NCI-H2196 (cell line): ENCODE measurements at regions not wholly inside any gene's neighbourhood (a gene's known extent, or its start where the extent isn't known, plus 50 kb on each side); places are given as distances from the start of the nearest gene placed in this dataset.

Source experiments
- DNase-seq: peaks from one replicate; lab custom pipeline; 2025; ENCODE audit not compliant: unreplicated experiment; lab: John Stamatoyannopoulos, UW

DNA sequence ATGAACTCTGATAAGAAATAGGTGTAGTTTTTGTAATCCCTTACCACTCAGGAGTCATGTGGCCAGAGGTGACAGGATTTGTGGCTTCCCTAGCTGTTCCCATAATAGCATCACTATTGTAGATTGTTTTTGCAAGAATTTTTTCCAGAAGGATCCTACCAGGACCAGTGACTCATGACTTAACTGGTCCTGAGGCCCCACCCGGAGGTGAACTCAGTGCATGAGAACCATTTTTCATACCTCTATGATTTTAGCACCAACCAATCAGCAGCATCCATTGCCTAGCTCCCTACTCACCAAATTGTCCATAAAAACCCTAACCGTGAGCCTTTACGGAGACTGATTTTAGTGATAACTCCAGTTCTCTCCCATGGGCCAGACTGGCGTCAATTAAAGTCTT, 484.8 kb downstream of the PSAT1 start:
- no peak for DNase-seq

DNA sequence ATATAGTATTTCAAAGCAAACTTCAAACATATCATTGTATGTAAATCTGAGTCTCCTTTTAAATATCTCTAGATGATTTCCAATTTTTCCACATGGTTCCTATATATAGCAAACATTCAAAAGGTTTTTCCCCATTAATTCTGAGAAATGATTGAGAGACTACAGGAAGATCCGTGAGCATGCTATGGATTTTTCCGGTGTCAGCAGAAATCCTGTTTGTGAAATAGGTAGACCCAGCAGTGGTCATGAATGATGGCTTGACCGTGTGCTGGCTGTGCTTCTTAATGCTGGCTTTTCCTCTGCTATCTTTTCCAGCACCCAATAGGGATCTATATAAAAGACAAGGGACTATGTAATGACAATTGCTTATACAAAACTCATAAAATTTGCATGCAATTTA, 485.3 kb downstream of the PSAT1 start:
- DNase-seq, result no peak

DNA sequence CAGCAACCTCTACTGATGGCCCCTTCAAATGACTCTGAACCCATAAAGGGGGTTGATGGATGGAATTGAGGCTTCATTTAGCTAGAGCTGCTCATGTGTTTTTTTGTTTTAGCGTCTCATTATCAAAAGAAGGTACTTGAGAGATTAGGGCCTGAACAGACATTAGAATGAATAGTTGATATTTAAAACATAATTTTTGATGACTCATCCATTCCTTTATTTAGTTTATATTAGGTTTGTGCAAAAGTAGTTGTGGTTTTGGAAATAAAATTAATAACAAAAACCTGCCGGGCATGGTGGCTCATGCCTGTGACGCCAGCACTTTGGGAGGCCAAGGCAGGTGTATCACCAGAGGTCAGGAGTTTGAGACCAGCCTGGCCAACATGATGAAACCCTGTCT, 485.9 kb downstream of the PSAT1 start:
- DNase-seq, result no peak

DNA sequence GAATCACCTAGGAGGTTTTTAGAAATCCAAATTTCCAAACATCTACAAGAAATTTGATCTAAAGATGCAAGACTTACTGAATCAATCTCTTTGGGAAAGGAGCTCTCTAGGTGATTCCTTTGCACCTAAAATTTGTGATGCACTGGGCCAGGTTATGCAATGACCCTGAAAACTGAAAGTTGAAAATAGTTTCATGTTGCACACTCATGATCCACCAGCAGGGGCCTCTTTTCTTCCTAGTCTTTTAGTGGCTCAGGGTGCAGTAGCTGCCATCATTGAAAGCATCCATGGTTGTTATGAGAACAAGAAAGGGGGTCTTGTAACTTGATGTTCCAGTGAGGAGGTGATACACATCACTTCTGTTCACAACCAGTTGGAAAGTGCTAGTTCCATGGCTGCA, 486.8 kb downstream of the PSAT1 start:
- no peak for DNase-seq

DNA sequence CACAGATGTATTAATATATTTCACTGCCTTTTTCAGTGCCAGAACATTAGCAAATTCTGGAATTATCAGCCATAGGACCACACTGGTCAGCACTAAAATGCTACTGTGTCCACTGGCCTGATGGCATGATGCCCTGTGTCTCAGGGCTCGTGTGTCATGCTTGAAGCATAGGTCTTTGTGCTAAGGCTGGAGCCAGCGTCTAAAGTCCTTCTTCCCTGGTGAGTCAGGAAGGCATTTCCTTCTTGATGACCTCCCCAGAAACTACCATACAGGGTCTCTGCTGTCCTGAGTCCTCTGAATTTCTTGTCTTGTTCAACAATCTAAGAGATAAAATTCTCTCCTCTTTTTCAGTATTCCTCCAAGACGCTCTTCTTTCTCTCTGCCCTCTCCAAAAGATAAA, 489.9 kb downstream of the PSAT1 start:
- no peak for DNase-seq

DNA sequence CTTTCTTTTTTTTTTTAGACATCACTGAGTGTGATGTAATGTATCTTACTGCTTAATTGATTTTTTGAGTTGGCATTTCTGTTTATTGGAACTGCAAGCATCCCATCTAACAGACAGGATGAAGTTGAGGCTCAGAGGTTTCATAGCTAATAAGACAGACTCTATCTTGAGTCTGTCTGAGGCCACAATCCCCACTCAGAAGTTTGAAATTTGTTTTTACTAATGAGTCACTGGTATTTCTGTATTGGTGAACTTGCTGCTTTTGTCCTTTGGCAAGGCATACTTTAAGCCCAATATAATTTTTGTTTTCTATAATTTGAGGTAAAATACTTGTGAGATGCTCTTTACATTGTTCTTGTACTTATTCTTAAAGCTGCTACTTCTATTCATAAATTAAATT, 491.2 kb downstream of the PSAT1 start:
- no peak for DNase-seq

DNA sequence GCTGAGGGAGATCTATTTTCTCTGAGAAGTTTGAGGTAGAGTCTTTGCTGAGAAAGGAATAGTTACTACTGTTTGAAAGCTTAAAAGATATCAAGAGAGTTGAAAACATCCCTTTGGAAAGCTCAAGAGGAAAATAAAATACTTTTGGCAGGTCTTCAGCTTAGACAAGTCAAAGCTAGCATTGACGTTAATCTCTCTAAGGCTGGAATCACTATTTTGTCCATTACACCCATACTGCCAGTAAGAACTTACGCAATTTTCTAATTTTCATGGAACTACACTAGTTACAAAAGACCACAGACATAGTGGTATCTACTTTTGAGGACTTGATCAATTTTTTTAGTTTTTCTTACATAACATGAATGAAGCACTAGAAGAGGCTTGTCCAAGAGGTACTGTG, 494.9 kb downstream of the PSAT1 start:
- no peak for DNase-seq

DNA sequence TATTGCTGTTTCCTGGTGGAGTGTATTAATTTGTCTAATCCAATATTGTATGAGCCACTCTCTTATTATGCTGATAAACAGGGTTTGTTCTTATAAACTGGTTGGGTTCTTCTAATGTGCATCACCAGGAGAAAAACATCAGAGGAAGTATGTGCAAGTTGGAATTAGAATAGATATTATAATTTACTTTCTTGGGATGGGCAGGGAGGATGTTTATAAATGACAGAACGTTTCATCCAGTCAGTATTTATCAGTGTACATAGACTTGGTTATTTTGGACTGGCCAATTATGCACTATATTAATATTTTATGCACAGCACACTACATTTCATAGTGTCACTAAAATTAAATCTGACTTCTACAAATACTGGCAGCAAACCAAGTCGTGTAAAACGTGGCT, 495.8 kb downstream of the PSAT1 start:
- no peak for DNase-seq

DNA sequence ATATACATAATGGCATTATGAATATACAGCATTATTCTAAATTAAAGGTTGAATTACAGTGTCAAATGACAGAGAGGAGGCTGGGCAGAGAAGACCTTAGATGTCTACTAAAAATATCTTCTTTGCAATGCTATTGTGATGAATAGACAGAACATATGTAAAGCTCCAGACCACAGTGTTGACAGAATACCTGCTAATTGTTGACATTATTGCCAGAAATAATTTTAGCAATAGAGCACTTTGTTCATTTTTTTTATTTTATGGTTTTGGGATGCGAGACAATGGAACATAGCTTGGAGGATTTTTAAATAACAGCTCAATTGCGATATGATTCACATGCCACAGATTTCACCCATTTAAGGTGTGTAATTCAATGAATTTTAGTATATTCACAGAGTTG, 508.8 kb downstream of the PSAT1 start:
- no peak for DNase-seq

DNA sequence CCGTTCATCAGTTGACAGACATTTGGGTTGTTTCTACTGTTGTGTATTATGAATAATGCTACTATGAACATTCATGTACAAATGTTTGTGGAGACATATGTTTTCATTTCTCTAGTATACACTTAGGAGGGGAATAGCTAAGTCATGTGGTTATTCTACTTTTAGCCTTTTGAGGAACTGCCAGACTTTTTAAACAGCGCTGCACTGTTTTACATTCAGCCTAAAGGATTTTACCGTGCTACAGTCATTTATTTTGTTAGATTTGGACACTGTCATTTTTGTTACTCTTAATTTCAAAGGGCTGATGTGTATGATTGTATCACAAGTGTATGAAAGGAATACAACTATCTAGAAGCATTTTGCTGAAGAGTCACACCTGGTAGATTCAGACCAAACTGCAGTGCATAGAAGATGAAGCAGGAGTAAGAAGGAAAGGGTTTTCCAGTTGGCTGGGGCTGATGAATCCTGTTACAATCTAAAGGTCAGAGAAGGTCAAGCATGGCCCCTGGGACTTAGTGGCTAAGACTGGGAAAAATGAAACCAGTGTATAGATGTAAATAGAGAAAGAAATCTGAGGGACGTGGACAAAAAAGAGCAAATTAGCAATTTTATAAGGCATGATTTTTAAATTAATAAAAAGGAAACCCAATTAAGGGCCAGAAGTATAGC, 509.7 kb downstream of the PSAT1 start:
- DNase-seq, result no peak

DNA sequence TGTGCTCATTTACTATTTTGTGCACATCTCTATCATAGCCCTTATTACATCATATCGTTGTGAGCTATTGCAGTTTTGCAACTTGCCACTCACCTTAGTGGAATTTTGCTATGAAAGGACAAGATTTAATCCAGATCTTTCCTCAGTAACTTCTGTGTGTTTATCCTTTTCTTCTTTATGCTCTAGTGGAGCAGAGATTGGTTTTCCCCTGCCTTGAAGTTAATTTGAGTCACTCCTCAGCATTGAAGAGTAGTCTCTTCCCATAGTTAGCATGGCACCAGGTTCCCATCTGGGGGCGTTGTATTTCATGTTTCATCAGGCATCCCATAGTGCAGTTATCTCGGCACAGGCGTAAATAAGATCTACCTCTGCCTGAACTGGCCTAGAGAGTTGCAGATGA, 510.4 kb downstream of the PSAT1 start:
- DNase-seq, result no peak

DNA sequence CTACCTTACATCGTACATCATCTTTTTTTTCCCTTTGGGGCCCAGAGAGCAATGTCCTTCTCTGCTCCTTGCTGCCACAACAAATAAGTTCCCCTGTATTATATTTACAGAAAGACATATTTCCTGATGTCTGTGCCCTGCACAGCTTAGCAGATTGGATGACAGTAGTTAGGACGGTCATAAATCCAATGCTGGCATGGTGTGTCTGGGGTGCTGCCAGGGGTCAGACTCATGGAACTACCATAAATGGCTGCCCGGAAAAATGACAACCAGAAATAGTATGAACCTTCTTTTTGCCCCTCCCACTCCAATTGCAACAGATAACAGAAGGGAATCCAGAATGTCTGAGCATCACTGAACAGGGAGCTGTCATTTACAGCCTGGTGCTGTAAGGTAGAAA, 511.1 kb downstream of the PSAT1 start:
- no peak for DNase-seq

DNA sequence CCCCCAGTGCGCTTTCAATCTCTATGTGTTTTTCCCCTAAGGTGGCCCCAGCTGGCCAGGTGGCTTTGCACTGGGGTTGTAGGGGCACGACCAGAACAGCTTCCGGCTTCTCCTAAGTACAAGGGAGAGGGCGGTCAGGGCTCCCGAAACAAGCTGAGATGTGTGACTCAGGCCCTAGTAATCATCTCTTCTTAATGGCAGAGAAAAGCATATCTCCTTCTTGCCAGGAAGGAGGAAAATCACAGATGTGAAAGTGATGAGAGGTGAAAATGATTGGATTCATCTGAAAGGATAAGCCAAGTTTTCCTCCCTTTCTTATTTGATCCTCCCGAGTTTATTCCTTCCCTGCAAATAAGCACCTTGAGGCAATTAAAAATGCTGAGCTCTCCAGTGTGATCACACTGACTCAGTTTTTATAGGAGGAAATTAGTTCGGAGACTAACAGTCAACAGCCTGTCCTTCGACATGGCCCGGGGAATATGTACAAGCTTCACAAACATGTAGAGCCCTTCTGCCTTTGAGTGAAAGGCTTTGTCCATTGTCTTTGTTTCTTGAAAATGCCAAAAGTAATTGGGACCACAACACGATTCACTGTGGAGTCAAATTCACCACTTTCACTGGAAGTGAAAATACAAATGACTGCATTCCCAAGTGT, 514.8 kb downstream of the PSAT1 start:
- DNase-seq, result no peak

DNA sequence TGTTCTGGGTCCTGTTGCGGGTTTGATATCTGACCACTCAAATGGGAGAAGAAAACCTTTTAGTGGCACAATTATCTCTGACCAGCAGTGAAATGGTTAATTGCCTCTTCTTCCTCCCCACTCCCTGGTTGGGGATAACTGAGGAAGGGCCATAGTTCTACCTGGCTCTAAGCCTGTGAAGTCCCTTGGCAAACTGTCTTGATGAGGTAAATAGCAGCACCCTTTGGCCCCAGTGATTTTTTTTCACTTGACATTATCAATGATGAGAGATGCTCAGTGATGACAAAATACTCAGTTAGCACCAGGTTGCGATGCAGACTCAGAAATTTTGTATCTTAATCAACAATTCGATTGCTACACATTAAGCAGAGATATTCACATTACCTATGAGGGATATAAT, 515.7 kb downstream of the PSAT1 start:
- DNase-seq, result no peak

DNA sequence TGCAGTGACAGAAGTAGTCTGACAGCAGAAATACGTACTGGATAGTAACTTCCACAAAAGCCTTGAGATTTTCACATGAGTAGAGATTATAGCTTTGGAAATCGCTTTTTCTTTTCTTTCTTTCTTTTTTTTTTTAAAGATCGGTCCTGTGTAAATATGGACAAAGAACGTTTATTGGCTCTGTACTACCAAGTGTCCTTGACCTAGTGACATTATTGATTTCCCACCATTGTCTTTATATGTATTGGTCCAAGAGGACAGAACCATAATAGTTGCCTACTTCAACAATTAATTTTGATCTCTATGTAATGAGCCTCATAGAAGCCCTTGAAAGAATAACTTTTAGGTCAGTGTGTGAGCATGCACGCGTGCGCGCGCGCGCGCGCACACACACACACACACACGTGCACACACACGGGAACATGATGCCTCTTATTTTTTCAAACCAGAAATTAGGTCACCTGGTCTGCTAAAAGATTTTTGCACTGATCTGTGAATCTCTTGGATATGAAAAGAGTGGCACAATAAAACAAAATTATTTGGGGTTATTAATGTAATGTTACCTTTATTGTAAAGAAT, 516.8 kb downstream of the PSAT1 start:
- no peak for DNase-seq

DNA sequence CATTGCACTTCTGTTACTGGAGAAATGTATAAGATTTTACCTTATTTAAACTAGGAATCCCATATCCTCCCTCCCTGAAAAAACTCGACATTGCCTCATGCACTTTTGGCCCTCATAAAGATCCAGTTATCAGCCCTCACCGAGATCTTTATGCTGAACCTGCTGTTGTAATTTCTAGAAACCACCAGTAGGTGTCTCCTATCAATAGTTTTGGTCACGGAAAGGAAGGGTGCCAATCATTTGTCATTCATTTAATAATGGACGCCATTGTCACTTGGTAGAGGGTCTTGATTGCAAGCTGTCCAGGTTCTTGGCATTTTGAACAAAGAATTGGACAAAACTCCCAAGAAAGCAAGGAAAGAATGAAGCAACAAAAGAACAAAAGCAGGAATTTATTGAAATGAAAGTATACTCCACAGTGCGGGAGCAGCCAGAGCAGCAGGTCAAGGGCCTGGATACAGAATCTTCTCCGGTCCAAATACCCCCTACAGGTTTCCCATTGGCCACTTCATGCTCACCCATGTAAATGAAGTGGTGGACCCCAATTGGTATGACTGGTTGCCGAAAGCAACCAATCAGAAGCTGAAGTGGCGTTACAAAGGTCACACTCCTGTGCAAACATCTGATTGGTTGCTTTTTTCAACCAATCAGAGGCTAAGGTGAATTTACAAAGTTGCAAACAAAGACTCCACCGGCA, 524.3 kb downstream of the PSAT1 start:
- peak; percentile 6 for DNase-seq

DNA sequence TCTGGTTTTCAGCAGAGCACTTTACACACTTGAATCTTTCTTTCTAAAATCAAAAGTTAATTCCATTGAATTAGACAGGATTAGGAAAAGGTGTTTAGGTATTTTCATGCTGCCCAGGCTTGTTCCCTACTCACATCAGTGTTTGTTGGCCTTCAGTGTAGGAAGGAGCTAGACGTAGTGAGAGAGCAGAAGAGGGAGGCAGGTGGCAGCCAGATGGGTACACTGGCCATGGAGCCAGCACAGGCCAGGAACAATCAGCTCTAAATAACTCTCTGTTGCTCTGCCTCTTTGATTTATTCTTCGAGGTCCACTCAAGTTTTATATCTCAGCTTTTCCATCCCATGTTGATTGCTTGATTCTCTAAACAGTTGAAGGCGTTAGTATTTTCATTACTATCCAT, 529.6 kb downstream of the PSAT1 start:
- no peak for DNase-seq

DNA sequence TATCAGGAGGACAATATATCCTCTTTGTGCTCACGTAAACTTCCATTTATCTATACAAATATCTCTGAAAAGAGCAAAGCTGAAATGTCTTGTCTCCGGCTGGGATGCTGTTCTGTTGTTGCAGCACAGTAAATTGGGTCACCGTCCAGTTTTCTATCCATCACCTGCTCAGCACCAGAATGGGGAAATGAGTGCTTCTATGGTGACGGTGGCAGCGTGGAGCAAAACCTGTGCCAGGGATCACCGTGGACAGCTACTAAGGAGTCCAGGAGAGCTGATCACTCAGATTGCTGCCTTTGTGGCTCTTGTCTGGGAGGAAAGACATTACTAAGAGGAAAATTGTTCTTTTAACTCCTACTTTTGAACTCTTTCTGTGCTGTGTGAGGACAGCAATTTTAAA, 531.6 kb downstream of the PSAT1 start:
- DNase-seq, result no peak

DNA sequence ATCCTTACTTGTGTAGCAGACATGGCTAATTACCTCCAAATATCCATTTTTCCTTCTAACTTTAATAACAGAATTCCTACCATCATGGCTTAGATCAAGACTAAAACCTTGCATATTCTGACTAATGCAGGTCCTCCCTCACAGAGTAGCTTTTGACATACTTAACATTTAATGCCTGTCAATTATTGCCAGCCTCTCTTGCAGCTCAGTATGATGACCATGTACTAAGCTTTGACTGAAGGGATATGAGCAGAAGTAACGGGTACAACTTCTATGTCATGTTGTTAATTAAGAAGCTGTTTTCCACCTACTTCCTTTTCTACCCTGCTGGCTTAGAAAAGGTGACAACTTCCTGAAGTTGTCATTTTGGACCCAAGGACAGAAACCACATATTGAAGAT, 533.4 kb downstream of the PSAT1 start:
- DNase-seq, result no peak

DNA sequence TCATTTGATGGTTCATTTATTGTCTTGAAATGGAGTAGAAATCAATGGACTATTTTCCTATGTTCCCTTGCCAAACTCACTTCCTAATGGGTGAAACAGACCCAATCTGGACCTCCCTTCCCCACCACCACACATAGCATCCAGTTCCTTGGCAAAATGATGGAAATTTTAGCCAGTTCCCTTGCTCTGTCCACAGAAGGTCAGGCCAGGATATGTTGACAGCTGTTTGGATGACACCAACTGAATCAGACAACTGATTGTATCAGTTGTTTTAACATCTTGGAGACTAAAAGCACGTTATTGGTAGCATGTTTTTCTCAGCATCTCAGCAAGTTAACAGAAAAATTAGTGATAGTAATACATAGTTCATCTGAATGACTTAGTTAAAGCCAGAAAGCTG, 534.8 kb downstream of the PSAT1 start:
- DNase-seq, result no peak

DNA sequence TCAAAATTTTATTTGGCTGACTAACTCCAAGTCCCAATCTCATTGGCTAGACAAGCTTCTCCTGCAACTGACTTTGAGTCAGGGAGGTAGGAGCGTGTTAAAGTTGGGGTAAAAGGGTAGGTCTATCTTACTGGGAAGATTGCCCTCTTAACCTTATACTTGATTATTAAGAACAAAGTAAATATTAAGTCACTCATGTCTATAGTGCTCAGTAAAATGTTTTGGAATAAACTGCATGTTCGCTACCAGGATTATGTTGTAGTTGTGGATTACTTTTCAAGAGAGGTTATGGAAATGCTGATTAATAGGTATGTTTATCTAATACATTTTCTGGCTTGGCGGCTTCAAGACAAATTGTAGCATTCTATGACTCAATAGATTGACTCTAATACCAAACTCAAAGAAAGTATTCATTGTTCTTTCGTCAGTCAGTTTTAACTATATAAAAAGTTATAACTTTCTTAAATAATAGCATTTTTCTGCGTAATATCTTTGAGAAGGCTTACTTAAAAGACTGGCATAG, 539.1 kb downstream of the PSAT1 start:
- no peak for DNase-seq

DNA sequence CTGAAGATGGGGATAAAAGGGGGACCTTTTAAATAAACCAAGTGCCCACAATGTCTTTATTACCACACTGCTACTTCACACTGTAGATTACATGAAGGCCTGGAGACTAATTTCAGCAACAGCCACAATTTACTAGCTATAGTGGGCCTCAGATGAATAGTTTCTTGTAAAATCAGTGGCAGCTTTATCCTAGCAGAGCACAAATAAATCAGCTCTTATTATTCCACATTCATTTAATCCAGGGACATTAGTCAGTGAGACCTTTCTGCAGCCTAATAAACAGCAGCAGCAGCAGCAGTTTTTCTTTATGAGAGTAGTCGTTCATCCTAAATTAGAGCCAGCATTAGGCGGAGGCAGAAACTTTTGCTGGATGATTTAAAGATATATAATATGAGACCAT, 542.3 kb downstream of the PSAT1 start:
- no peak for DNase-seq
